ENCODE measurements at regions not wholly inside any gene's neighbourhood (a gene's known extent, or its start where the extent isn't known, plus 50 kb on each side); places are given as distances from the start of the nearest gene placed in this dataset.

- H3K27me3 ChIP-seq (ENCODE audit: control insufficient read depth in 1 of 2, insufficient read depth in 2 of 2, low read length in 2 of 2), result peaks cover 2 to 8% of the 10 kb centered on the region in 2 experiments
- H3K4me1 ChIP-seq (ENCODE audit: insufficient read depth, low read length), result no peaks in the 10 kb centered on the region
- intact Hi-C loops (cut with DNase I, micrococcal nuclease), result no loop called here
- ATAC-seq (ENCODE audit: poor library complexity) (no peak), DNase-seq (no peak)
- no peaks in the 10 kb centered on the region for H3K36me3 ChIP-seq (ENCODE audit: insufficient read depth, low read length)
- Mint-ChIP-seq H3K4me1 (ENCODE audit: low read depth) (no peaks in the 10 kb centered on the region), H3K9me3 (peaks cover 10% of the 10 kb centered on the region), H3K4me3 (no peak overlapping the region), H3K27me3 (no peaks in the 10 kb centered on the region), H3K27ac (no peak overlapping the region), H3K36me3 (ENCODE audit: low read depth) (no peaks in the 10 kb centered on the region)
- TF ChIP-seq, protein P1, sequence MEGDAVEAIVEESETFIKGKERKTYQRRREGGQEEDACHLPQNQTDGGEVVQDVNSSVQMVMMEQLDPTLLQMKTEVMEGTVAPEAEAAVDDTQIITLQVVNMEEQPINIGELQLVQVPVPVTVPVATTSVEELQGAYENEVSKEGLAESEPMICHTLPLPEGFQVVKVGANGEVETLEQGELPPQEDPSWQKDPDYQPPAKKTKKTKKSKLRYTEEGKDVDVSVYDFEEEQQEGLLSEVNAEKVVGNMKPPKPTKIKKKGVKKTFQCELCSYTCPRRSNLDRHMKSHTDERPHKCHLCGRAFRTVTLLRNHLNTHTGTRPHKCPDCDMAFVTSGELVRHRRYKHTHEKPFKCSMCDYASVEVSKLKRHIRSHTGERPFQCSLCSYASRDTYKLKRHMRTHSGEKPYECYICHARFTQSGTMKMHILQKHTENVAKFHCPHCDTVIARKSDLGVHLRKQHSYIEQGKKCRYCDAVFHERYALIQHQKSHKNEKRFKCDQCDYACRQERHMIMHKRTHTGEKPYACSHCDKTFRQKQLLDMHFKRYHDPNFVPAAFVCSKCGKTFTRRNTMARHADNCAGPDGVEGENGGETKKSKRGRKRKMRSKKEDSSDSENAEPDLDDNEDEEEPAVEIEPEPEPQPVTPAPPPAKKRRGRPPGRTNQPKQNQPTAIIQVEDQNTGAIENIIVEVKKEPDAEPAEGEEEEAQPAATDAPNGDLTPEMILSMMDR (IDR thresholded peaks at IDR 0.05), result no peak
- no peak overlapping the region for H3K4me3 ChIP-seq (ENCODE audit: low read length)
- POLR2A ChIA-PET, result no interaction called here
- peaks cover 0 to 16% of the 10 kb centered on the region in 2 experiments for H3K9me3 ChIP-seq (ENCODE audit: control insufficient read depth in 1 of 2, insufficient read depth in 1 of 2, low read length in 2 of 2)
- CTCF ChIA-PET, result no interaction called here
- no peak overlapping the region for H3K27ac ChIP-seq (ENCODE audit: low read depth in 1 of 2, low read length in 2 of 2)
Measured at GRCh38 chr13:112194167-112194530, 127.2 kb downstream of the SOX1 start.

DNA sequence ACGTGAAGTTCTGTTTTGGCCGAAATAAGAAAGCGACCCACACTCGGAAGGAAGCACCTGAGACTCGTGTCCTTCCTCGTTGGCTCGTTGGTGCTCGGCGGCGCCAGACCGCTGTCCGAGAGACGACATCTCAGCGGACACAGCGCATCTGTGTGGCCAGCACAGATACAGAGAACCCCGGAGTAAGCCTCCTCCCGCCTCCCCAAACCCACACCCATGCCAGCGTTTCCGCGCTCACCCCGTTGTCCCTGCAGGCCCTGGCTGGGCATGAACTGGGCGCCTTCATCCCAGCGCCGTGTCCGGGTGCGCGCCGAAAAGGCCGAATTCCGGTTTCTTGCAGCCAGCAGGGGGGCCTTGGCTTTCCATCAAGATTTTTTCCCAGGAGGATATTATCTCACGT, 127.6 kb downstream of the SOX1 start:
- no peaks in the 10 kb centered on the region for H3K36me3 ChIP-seq (ENCODE audit: insufficient read depth, low read length)
- Mint-ChIP-seq H3K9me3 (peaks cover 10% of the 10 kb centered on the region), H3K27me3 (no peaks in the 10 kb centered on the region), H3K36me3 (ENCODE audit: low read depth) (no peaks in the 10 kb centered on the region), H3K4me1 (ENCODE audit: low read depth) (no peaks in the 10 kb centered on the region), H3K27ac (no peak overlapping the region), H3K4me3 (no peak overlapping the region)
- intact Hi-C loops (cut with DNase I, micrococcal nuclease), result no loop called here
- H3K27me3 ChIP-seq (ENCODE audit: control insufficient read depth in 1 of 2, insufficient read depth in 2 of 2, low read length in 2 of 2), result peaks cover 2 to 8% of the 10 kb centered on the region in 2 experiments
- peaks cover 0 to 16% of the 10 kb centered on the region in 2 experiments for H3K9me3 ChIP-seq (ENCODE audit: control insufficient read depth in 1 of 2, insufficient read depth in 1 of 2, low read length in 2 of 2)
- H3K4me3 ChIP-seq (ENCODE audit: low read length), result no peak overlapping the region
- H3K4me1 ChIP-seq (ENCODE audit: insufficient read depth, low read length), result no peaks in the 10 kb centered on the region
- ChIA-PET POLR2A (no interaction called here), CTCF (no interaction called here)
- no peak overlapping the region for H3K27ac ChIP-seq (ENCODE audit: low read depth in 1 of 2, low read length in 2 of 2)
- no peak for DNase-seq
- no peak for ATAC-seq (ENCODE audit: poor library complexity)
- TF ChIP-seq, protein P1 (IDR thresholded peaks at IDR 0.05), result no peak

DNA sequence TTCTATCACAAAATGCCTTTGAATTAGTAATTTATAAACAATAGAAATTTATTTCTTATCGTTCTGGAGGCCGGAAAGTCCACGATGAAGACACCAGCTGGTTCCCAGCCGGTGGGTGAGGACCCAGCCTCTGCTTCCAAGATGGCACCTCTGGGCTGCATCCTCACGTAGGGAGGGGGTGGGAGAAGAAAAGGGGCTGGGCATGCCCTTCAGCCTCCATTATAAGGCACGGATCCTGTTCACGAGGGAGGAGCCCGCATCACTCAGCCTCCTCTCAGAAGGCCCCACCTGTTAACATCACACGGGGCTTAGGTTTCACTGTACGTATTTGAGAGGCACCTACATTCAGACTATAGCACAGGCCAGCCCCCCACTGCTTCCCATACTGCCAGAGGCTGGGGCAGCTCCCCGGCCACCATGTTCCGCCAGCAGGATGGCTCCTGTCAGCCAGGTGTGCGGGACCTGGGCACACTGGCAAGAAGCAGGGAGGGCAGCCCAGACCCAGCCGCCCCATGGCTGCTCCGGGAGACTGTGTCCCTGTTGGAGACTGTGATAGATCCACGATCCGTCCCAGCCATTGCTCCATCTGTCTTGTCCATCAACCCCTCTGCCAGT, 131.6 kb downstream of the SOX1 start:
- POLR2A ChIA-PET, result no interaction called here
- no peak overlapping the region for H3K4me3 ChIP-seq (ENCODE audit: low read length)
- H3K36me3 Mint-ChIP-seq (ENCODE audit: low read depth), result no peaks in the 10 kb centered on the region
- peaks cover 4% of the 10 kb centered on the region for H3K9me3 Mint-ChIP-seq
- H3K27me3 ChIP-seq (ENCODE audit: control insufficient read depth in 1 of 2, insufficient read depth in 2 of 2, low read length in 2 of 2), result peaks cover 4 to 8% of the 10 kb centered on the region in 2 experiments
- H3K9me3 ChIP-seq (ENCODE audit: control insufficient read depth in 1 of 2, insufficient read depth in 1 of 2, low read length in 2 of 2), result peaks cover 0 to 15% of the 10 kb centered on the region in 2 experiments
- H3K27ac Mint-ChIP-seq, result no peak overlapping the region
- H3K4me1 Mint-ChIP-seq (ENCODE audit: low read depth), result no peaks in the 10 kb centered on the region
- H3K27ac ChIP-seq (ENCODE audit: low read depth in 1 of 2, low read length in 2 of 2), result no peak overlapping the region
- intact Hi-C loops (cut with DNase I, micrococcal nuclease), result no loop called here
- ATAC-seq (ENCODE audit: poor library complexity) (no peak), DNase-seq (no peak)
- TF ChIP-seq, protein P1 (IDR thresholded peaks at IDR 0.05), result no peak
- H3K4me1 ChIP-seq (ENCODE audit: insufficient read depth, low read length), result no peaks in the 10 kb centered on the region
- CTCF ChIA-PET, result no interaction called here
- no peak overlapping the region for H3K4me3 Mint-ChIP-seq
- H3K27me3 Mint-ChIP-seq, result peaks cover 12% of the 10 kb centered on the region
- no peaks in the 10 kb centered on the region for H3K36me3 ChIP-seq (ENCODE audit: insufficient read depth, low read length)

Measured in CD4-positive, alpha-beta T cell (primary cell).